NCI-H2029 treated with DMSO at 0.1 percent for 48 hours (cell line): ENCODE measurements at regions not wholly inside any gene's neighbourhood (a gene's known extent, or its start where the extent isn't known, plus 50 kb on each side); places are given as distances from the start of the nearest gene placed in this dataset.
"Not testable (repeated sequence)": the region's sequence is repeated elsewhere in the genome, so short reads cannot be mapped to it uniquely, and the experiment has no call there.

Experiments
- DNase-seq: peaks from one replicate; lab custom pipeline; 2025; lab: John Stamatoyannopoulos, UW

DNA sequence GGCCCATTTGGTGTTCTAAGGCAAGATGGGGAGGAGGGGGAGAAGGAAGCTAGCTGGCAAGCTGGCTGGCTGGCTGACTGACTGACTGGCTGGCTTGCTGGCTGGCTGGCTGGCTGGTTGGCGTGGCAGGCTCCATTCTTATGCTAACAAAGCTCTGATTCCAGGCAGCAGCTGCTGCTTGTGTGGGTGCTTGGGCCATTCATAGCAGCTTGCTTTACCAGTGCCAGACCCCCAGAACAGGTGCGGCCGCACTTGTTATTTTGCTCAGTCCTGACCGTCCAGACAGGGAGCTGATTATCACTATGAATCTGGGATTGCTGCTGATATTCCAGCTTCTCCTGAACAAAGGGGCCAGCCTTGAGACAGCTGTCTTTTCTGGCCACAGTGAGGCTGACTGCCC is 131.2 kb upstream of the PAK3 start:
- no peak for DNase-seq

DNA sequence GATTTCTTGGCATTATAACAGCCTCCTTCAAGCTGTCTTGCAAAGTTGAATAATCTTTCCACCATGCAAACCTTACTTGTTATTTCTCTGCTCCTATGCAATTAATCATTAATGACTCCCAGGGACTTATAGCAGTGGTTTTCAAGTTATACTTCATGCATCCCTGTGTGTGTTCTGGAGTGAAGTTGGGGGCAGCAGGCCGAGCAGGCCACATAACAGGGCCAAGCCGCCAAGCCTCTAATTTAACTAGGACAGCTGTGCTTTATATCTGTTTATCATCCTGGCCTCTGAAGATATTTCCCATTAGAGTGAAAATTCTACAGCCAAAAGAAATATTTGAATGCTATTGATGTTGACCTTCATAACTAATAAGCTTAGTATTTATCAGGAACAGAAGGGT is 133.5 kb upstream of the PAK3 start:
- DNase-seq: no peak

DNA sequence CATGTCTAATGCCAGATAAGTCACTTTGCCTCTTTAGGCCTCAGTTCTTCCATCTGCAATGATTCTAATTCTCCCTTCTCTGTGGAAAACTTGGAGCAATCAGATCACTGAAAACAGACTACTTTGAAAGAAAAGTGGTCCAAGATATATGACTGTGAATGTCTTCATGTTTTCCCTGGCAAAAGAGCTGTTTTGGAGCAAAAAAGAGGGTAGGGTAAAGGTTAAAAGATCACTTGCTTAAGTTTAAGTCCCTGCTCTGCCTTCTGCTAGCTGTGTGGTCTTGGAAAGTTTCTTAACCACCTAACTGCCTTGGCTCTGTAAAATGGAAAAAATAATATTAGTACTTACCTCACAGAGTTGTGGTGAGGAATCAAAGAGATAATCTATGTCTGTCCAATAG is 140.3 kb upstream of the PAK3 start:
- DNase-seq: no peak

DNA sequence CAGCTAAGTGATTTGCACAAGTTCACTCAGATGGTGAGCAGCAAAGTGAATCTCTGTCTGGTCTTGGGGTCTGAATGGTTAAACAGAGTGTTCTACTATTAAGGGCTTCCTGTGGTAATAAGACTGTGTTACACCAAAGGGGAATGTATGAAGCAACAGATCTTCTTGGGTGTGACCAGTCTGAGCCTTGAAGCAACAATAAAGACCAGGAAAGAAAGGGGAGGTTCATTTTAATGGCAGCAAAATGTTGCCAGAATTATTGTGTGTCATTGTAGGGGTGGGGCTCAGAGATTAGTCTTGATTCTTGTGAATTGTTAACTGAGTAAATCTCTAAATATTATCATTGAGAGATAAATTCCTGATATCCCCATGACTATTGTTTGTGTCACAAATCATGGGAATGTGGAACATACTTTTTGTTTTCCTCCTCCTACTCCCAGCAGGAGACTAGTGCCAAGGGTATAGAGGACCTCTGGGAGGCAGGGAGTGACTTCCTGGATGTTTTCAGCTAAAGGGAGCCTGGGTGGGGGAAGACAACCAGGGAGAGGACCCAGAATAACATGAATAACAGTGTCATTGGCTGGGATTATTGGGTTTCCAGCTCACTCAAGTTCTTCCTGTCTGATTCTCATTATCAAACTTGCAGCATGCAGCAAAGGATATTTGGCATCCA is 141.4 kb upstream of the PAK3 start:
- no peak for DNase-seq

DNA sequence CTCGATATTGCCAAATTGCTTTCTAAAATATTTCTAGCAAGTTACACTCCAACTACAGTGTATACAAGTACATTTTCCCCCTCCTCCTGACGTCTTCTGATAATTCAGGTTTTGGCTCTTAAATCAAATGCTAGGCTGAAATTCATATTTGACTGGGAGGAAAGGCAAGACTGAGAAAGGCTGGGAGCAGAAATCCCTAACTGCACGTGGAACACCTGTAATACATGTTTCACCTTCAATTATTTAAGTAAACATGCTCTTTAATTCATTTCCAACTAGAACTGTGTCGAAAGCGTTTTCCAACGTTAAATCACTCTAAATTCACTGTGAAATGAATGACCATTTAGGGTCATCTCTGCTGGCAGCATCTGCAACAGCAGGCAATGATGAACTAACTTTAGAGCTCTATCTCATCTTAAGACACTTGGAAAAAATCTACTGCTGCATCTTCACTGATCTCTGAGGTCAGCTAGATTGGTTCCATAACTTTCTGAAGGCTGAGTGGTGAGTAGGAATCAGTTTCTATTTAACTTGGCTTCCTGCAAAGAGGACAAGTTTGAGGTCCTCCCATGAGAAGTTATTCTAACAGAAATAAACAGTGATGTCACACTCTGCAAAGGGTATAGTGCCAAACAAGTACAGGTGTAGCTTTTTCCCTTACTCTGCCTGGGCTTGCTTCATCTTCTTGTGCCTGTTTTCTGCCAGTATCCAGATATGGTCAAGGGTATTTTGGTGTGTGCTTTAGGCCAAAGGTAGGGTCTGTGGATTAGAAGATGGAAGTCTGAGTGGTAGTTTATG is 144.3 kb upstream of the PAK3 start:
- no peak for DNase-seq

DNA sequence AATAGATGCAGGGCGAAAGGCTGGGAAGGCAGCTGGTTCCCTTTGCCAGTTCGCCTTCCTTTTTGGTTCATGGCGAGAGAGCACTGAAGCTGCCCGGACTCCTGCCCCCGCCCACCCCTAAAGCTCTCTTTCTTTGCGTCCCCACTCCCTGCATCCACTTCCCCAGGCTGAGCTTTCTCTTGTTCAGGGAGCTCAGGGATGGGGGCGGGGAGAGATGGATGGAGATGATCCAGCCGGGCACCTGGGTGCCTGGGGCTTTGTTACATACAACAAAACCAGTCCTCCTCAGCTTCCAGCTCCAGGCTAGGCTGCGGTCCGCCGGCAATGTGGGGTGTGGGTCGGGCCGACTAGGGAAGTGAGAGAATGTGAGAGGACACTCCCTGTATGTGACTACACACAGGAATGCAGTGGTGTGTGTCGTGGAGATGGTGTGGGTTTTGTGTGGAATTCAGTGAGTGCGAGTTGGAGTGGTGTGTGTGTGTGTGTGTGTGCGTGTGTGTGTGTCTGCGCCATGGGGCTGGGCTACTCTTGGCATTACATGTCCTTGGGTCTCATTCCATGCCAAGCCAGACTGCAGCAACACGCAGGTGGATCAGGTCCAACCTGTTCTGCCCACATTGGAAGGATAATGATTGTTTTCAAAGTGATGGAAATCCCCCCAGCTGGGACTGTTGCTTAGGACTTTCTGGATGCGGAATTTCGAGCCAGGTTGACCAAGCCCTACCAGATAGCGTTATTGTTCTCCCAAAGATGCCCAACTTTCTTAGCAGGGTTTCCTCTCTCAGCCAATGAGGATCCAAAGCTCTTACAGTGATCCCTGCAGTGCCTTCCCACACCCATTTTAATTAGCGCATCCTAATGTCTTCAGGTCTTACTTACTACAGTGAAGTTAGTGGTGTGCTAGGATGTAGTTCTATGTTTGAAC is 149.4 kb upstream of the CHRDL1 start:
- DNase-seq: no peak

DNA sequence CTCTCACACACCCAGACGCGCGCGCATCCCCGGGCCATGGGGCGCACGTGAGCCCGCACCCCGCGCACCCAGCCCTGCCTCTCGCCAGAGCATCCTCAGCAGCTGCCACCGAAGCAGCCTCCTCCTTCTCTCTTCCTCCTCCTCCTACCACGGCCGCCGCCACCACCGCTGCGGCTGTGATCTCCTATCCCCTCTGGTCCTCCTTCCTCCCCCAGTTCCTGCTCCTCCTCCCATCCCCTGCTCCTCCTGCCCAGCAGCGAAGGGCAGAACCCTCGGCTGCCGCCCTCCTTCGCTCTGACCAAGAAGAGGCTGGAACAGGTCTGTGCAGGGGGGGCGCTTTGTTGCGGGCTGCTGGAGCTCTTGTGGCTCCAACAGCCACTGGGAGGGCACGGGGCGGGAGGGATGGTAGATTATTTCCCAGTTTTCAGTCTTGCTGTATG is 148.7 kb upstream of the CHRDL1 start:
- DNase-seq: no peak

DNA sequence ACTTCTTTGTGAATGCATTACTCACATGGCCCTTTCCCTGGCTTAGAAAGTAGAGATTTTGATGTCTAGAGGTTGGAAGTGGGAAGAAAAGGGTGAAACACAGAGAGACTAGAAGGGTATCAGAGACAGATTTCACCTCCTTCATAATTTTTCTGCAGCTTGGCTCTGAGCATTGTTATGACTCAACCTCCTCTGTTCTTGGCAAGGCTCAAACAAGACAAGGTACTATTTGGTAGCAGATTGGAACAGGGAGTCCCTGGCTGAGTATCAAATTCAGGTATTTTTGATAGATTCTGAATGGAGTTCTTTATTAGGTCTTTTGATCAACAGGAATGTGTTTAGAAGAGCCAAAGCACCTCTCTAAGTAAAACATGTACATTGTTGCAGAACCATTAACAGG is 146.3 kb upstream of the CHRDL1 start:
- DNase-seq: no peak

DNA sequence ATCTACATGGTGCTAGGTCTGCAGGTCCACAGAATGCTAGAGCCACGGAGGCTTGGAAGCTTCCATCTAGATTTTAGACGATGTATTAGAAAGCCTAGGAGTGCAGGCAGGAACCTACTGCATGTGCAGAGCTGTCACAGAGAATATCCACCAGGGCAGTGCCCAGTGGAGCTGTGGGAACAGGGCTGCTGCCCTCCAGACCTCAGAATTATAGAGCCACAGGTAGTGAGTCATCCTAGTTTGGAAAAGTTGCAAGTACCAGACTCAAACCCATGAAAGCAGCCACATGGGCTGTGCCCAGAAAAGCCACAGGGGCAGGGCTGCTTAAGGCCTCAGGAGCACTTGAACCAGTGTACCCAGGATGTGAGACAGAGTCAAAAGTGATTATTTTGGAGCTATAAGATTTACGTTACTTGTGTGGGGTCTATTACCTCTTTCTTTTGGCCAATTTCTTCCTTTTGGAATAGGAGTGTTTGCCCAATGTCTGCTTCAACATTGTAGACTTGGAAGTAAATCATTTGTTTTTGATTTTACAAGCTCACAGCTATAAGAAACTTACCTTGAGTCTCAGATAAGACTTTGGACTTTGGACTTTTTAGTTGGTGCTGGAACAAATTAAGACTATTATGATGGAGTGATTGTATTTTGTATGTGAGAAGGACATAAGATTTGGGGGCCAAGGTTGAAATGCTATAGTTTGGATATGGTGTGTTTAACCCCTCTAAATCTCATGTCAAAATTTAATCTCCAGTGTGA is 143.5 kb upstream of the CHRDL1 start:
- DNase-seq: no peak

DNA sequence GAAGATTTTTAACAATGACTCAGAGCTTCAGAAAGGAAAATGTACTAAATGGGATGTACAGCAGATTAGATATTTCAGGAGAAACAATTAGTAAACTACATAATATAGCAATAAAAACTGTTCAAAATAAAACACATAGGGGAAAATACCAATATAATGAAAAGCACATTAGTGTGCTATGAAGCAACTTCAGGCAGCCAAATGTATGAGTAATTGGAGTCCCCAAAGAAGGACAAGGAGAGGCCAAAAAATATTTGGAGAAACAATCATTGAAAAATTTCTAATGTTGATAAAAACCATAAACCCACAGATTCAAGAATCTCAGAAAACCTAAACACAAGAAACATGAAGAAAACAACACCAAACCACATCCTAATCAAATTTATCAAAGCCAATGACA is 129.3 kb upstream of the CHRDL1 start:
- no peak for DNase-seq

DNA sequence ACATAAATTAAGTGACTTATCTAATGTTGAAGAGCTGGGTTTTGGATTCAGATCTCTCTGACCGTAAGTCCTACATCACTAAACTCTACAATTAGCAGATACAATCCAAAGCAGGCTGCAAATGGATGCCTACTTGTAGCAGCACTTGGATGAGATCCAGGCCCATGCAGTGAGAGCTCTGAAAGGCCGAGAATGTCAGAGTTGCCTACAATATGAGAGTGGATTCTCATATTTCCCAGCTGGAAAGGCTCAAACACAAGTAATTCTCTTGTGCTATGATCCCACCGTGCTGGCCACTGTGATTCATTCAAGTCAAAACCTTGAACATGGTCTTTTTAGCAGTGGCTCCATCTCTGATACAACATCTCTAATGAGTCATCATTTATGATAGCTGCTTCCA is 125.4 kb upstream of the CHRDL1 start:
- no peak for DNase-seq

DNA sequence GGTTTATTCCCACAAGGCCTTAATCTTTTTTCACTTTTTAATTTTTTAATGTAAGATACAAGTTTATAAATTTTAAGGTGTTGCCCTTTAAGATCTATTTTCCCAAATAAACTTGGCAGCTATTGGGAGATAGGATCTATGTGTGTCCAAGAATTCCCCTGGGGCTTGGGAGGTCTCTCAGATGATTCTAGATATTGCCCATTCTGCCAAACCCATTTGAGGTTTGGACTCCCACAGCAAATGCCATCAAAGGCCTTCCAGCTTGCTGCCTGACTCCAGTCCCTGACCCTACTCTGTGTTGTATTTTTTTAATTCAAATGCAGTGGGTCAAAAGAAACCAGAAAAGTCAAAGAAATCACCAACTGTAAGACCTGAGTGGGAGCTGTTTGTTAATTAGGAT is 120.0 kb upstream of the CHRDL1 start:
- DNase-seq: no peak

DNA sequence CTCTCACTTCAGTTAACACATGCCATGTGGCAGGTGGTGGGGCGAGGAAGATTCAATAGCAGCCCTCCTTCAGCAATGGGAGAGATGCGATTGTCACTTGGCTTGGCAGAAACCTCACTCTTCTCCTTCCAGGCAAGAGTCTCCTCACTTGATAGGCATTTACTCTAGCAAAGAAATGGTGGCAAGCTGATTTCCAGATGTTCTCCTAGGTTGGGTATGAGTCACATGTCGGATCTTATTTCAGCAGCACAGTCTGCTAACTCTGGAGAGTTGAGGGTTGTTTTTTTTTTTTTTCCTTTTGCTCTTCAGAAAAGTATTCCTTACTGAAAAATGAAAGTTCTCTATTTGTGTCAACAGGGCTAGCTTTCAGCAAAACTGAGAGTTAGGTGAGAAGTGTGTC is 119.5 kb upstream of the CHRDL1 start:
- DNase-seq: no peak

DNA sequence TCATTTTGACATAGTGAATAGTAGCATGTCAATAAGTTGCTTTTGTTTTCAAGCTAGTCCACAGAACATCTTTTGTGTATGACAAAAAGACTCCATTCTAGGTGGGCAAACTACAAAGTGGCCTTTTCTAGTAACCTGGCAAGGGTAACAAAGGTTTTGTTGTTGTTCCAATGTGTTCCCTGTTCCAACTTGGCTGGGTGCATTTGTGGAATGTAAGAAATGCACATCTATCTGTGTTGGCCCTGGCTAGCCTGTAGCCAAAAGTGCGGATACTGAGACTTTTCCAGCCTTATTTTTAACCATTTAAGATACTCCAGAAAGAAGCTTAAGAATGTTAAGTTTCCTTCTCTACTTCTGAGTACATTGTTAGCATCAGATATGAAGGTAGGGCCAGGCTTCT is 118.7 kb upstream of the CHRDL1 start:
- no peak for DNase-seq

DNA sequence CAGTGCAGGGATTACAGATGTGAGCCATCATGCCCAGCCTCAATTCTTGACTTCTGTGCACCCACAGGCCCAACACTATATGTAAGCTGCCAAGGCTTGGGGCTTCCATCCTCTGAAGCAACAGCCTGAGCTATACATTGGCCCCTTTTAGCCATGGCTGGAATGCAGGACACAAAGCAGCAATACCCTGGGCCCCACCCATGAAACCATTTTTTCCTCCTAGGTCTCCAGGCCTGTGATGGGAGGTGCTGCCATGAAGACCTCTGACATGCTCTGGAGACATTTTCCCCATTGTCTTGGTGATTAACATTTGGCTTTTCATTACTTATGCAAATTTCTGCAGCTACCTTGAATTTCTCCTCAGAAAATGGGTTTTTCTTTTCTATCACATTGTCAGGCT is 109.1 kb upstream of the CHRDL1 start:
- not testable (repeated sequence) for DNase-seq

DNA sequence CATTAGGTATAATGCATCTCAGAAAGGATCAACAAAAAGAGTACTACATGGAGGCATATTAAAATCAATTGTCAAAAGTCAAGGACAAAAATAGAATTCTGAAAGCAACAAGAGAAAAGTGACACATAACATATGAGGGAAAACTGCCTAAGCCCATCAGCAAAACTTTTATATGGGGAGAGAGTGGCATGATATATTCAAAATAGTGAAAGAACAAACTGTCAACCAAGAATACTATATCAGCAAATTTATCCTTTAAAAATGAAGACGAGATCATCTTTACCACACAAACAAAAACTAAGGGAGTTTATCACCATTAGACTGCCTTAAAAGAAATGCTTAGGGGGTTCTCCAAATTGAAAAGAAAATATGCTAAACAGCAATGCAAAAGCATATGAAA is 86.4 kb upstream of the CHRDL1 start:
- DNase-seq: no peak

DNA sequence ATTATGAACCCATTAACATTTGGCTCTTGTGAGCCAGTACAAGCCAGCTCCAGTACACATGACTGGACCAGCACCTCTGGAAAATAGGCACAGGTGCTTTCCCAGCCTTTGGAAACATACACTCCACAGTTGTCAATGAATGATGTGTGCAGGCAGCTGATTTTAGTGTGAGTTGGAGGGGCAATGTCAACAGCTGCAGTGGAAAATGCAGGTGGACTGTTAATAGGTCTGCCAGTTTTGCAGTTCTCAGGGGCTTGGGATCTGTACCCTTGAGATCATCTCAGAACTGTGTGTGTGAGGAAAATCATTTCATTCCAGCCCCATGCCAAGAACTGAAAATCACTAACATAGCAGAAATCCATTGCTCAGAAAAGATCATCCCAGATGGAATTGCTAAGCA is 81.7 kb upstream of the CHRDL1 start:
- no peak for DNase-seq

DNA sequence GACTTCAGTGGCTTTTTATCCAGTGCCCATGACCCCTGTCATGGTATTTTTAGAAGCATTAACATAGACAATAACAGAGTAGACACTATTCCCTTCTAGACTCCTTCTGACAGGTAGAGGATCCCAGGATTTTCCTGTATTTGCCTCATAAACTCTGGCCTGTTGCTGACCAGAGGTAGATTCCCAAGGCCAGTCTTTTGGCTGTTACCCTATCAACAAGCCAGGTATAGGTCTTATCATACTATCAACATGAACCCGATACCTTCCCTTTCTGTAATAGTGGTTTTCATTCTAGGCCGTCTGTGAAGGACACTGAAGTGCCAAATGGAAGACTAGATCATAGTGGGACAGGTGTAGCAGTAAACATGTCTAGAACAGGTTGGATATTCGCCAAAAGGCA is 76.2 kb upstream of the CHRDL1 start:
- DNase-seq: no peak

DNA sequence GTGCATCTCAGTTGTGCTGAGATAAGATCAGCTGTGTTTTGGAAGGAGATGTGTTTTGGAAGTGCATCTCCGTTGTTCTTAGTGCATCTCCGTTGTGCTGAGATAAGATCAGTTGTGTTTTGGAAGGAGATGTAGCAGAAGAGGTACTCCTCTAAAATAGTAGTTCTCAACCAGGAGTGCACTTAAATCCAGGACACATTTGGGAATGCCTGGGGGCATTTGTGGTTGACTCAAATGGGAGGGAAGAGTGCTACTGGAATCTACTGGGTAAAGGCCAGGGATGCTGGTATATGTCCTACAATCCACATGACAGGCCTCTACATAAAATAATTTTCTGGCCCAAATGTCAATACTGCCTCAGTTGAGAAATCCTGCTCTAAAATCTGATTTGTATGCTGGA is 70.8 kb upstream of the CHRDL1 start:
- DNase-seq: no peak

DNA sequence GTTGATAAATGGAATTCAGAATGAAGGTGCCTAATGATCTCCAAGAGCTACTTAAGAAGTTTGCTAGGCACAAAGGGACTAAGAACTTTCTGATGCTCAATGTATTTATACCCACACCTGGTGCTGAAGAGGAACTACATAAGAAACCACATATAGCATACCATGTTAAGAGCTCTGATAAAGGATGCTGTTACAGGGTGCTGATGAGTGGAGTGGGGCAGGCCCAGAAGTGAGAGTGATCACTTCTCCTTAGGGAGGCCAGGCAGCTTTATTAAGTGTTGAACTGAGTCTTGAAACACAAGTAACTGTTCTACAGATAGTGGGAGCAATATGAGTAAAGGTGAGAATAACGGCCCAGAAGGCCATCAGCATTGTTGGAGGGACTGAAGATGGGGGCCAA is 68.3 kb upstream of the CHRDL1 start:
- DNase-seq: no peak

DNA sequence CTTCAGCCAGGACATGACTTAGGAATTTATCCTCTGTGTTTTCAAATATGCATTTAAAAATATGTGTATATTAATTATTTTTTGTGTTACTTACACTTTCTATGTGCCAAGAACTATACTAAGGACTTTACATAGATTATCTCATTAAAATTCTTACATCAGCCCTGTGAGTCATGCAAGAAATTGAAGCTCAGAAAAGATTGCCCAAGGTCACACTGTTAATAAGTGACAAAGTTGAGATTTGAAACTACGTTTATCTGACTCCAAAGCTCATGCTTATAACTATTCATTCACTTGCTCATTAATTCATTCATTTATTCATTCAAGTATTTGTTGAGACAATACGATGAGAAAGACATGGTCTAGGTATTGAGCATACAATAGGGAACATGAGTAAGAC is 62.9 kb upstream of the CHRDL1 start:
- DNase-seq: no peak

DNA sequence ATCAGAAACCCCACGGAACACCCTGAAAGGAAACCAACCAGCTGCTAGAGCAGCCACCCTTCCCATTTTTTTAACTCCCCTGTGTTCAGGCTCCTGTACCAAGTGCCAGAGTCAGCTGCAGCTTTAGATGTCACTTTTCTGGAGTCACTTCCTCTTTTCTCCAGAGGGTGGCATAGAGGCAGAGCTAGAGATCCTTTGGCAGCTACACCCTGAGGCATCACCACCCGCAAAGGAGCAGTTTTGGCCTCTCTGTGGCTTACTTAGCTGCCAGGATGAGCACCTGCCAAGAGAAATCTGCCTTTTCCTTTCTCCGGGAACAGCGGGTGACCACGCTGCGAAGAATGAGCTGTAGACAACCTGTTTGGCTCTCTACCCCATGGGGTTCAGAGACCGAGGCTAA is 58.0 kb upstream of the CHRDL1 start:
- DNase-seq: no peak
